Effector CD4-positive, alpha-beta T cell (primary cell): ENCODE measurements at regions not wholly inside any gene's neighbourhood (a gene's known extent, or its start where the extent isn't known, plus 50 kb on each side); places are given as distances from the start of the nearest gene placed in this dataset.
"Not testable (repeated sequence)": the region's sequence is repeated elsewhere in the genome, so short reads cannot be mapped to it uniquely, and the experiment has no call there.

Experiments used
- DNase-seq: peaks from one replicate; pipeline ENCODE4 v3.0.0-alpha.2; 2020

GRCh38 chr20:41716436-41716835 lies 98.3 kb upstream of the CHD6 start:
- no peak for DNase-seq

- DNase-seq: no peak
Measured at GRCh38 chr20:41715526-41715925, 97.3 kb upstream of the CHD6 start.

GRCh38 chr20:41714030-41714429 lies 95.9 kb upstream of the CHD6 start:
- no peak for DNase-seq

- DNase-seq: no peak
Measured at GRCh38 chr20:41704896-41705295, 86.7 kb upstream of the CHD6 start.

GRCh38 chr20:41702647-41703046 lies 84.5 kb upstream of the CHD6 start:
- DNase-seq: no peak

- DNase-seq: no peak
Measured at GRCh38 chr20:41701588-41702348, 83.6 kb upstream of the CHD6 start.

GRCh38 chr20:41699673-41700072 lies 81.5 kb upstream of the CHD6 start:
- not testable (repeated sequence) for DNase-seq

- DNase-seq: no peak
Measured at GRCh38 chr20:41697861-41698559, 79.8 kb upstream of the CHD6 start.

GRCh38 chr20:41696428-41696827 lies 78.3 kb upstream of the CHD6 start:
- DNase-seq: no peak

- no peak for DNase-seq
Measured at GRCh38 chr20:41694796-41695195, 76.6 kb upstream of the CHD6 start.

- peak; percentile 73 for DNase-seq
Measured at GRCh38 chr20:41693136-41693979, 75.2 kb upstream of the CHD6 start.

GRCh38 chr20:41692479-41693135 lies 74.4 kb upstream of the CHD6 start:
- DNase-seq: peak; percentile 65

- DNase-seq: no peak
Measured at GRCh38 chr20:41691443-41691842, 73.3 kb upstream of the CHD6 start.

GRCh38 chr20:41690702-41691101 lies 72.5 kb upstream of the CHD6 start:
- DNase-seq: no peak

- no peak for DNase-seq
Measured at GRCh38 chr20:41686961-41687360, 68.8 kb upstream of the CHD6 start.

- not testable (repeated sequence) for DNase-seq
Measured at GRCh38 chr20:41685145-41685544, 67.0 kb upstream of the CHD6 start.

- DNase-seq: no peak
Measured at GRCh38 chr20:41678799-41679198, 60.6 kb upstream of the CHD6 start.

- no peak for DNase-seq
Measured at GRCh38 chr20:41672282-41672681, 54.1 kb upstream of the CHD6 start.

- no peak for DNase-seq
Measured at GRCh38 chr20:41671143-41671542, 53.0 kb upstream of the CHD6 start.

- no peak for DNase-seq
Measured at GRCh38 chr20:41670631-41671030, 52.5 kb upstream of the CHD6 start.

GRCh38 chr20:41669708-41670263 lies 51.6 kb upstream of the CHD6 start:
- no peak for DNase-seq

- no peak for DNase-seq
Measured at GRCh38 chr20:41668057-41668749, 50.0 kb upstream of the CHD6 start.
